ENCODE measurements at regions not wholly inside any gene's neighbourhood (a gene's known extent, or its start where the extent isn't known, plus 50 kb on each side); places are given as distances from the start of the nearest gene placed in this dataset.

- Mint-ChIP-seq H3K9me3 (peaks cover 0 to 3% (median 0%) of the 10 kb centered on the region in 8 donors), H3K27me3 (no peaks in the 10 kb centered on the region), H3K4me3 (no peak overlapping the region), H3K27ac (no peak overlapping the region), H3K36me3 (no peaks in the 10 kb centered on the region), H3K4me1 (peaks cover 0 to 1% (median 0%) of the 10 kb centered on the region in 4 donors)
- H3K4me1 ChIP-seq (ENCODE audit: insufficient read depth, low read length) = no peaks in the 10 kb centered on the region
- ChIA-PET POLR2A (ENCODE audit: partially characterized antibody) (no interaction called here), CTCF (ENCODE audit: partially characterized antibody) (interaction anchor here (0.8 kb wide), 1 partner anchor 15 kb away, joined by 3 read pairs; no protein-coding TSS in a partner anchor)
- H3K27ac ChIP-seq (ENCODE audit: low read depth, low read length) = no peak overlapping the region
- intact Hi-C loops (cut with micrococcal nuclease) = no loop called here
- H3K27me3 ChIP-seq (ENCODE audit: insufficient read depth, low read length) = no peaks in the 10 kb centered on the region
- no peaks in the 10 kb centered on the region for H3K36me3 ChIP-seq (ENCODE audit: insufficient read depth, low read length)
- H3K9me3 ChIP-seq (ENCODE audit: control insufficient read depth in 1 of 2, low read length in 2 of 2) = no peaks in the 10 kb centered on the region
- DNase-seq = no peak
- no peak overlapping the region for H3K4me3 ChIP-seq (ENCODE audit: low read length in 2 of 2)
Observed at GRCh38 chr2:226330206-226330605, 469.4 kb downstream of the IRS1 start.

- POLR2A ChIA-PET (ENCODE audit: partially characterized antibody) = no interaction called here
- Mint-ChIP-seq H3K36me3 (no peaks in the 10 kb centered on the region), H3K4me3 (no peak overlapping the region), H3K9me3 (peaks cover 0 to 3% (median 0%) of the 10 kb centered on the region in 8 donors), H3K27ac (no peak overlapping the region), H3K27me3 (no peaks in the 10 kb centered on the region), H3K4me1 (peaks cover 0 to 1% (median 0%) of the 10 kb centered on the region in 4 donors)
- H3K4me3 ChIP-seq (ENCODE audit: low read length in 2 of 2) = no peak overlapping the region
- no peak for DNase-seq
- no peaks in the 10 kb centered on the region for H3K9me3 ChIP-seq (ENCODE audit: control insufficient read depth in 1 of 2, low read length in 2 of 2)
- CTCF ChIA-PET (ENCODE audit: partially characterized antibody) = no interaction called here
- H3K36me3 ChIP-seq (ENCODE audit: insufficient read depth, low read length) = no peaks in the 10 kb centered on the region
- no peak overlapping the region for H3K27ac ChIP-seq (ENCODE audit: low read depth, low read length)
- no peaks in the 10 kb centered on the region for H3K27me3 ChIP-seq (ENCODE audit: insufficient read depth, low read length)
- intact Hi-C loops (cut with micrococcal nuclease) = no loop called here
- no peaks in the 10 kb centered on the region for H3K4me1 ChIP-seq (ENCODE audit: insufficient read depth, low read length)
Observed at GRCh38 chr2:226329180-226329579, 470.4 kb downstream of the IRS1 start.

GRCh38 chr2:226327830-226328229 is 471.8 kb downstream of the IRS1 start:
- Mint-ChIP-seq H3K4me1 (peaks cover 0 to 1% (median 0%) of the 10 kb centered on the region in 4 donors), H3K27me3 (no peaks in the 10 kb centered on the region), H3K36me3 (no peaks in the 10 kb centered on the region), H3K27ac (no peak overlapping the region), H3K4me3 (no peak overlapping the region), H3K9me3 (peaks cover 0 to 3% (median 0%) of the 10 kb centered on the region in 8 donors)
- ChIA-PET CTCF (ENCODE audit: partially characterized antibody) (no interaction called here), POLR2A (ENCODE audit: partially characterized antibody) (no interaction called here)
- Histone ChIP-seq H3K9me3 (ENCODE audit: control insufficient read depth in 1 of 2, low read length in 2 of 2) (no peaks in the 10 kb centered on the region), H3K4me3 (ENCODE audit: low read length in 2 of 2) (no peak overlapping the region), H3K27me3 (ENCODE audit: insufficient read depth, low read length) (no peaks in the 10 kb centered on the region), H3K27ac (ENCODE audit: low read depth, low read length) (no peak overlapping the region), H3K4me1 (ENCODE audit: insufficient read depth, low read length) (no peaks in the 10 kb centered on the region), H3K36me3 (ENCODE audit: insufficient read depth, low read length) (no peaks in the 10 kb centered on the region)
- intact Hi-C loops (cut with micrococcal nuclease) = no loop called here
- no peak for DNase-seq

- Histone ChIP-seq H3K4me3 (ENCODE audit: low read length in 2 of 2) (no peak overlapping the region), H3K36me3 (ENCODE audit: insufficient read depth, low read length) (no peaks in the 10 kb centered on the region), H3K9me3 (ENCODE audit: control insufficient read depth in 1 of 2, low read length in 2 of 2) (no peaks in the 10 kb centered on the region), H3K4me1 (ENCODE audit: insufficient read depth, low read length) (no peaks in the 10 kb centered on the region), H3K27me3 (ENCODE audit: insufficient read depth, low read length) (no peaks in the 10 kb centered on the region), H3K27ac (ENCODE audit: low read depth, low read length) (no peak overlapping the region)
- no peak overlapping the region for H3K27ac Mint-ChIP-seq
- no peaks in the 10 kb centered on the region for H3K36me3 Mint-ChIP-seq
- H3K9me3 Mint-ChIP-seq = peaks cover 0 to 3% (median 0%) of the 10 kb centered on the region in 8 donors
- CTCF ChIA-PET (ENCODE audit: partially characterized antibody) = no interaction called here
- POLR2A ChIA-PET (ENCODE audit: partially characterized antibody) = interaction anchor here (0.9 kb wide), 1 partner anchor 97 kb away, joined by 3 read pairs; no protein-coding TSS in a partner anchor
- H3K27me3 Mint-ChIP-seq = no peaks in the 10 kb centered on the region
- H3K4me3 Mint-ChIP-seq = no peak overlapping the region
- no peak for DNase-seq
- no peaks in the 10 kb centered on the region for H3K4me1 Mint-ChIP-seq
- intact Hi-C loops (cut with micrococcal nuclease) = no loop called here
Observed at GRCh38 chr2:226325526-226325925, 474.1 kb downstream of the IRS1 start.

GRCh38 chr2:226320076-226320948 is 479.3 kb downstream of the IRS1 start:
- H3K36me3 Mint-ChIP-seq = no peaks in the 10 kb centered on the region
- H3K4me3 ChIP-seq (ENCODE audit: low read length in 2 of 2) = no peak overlapping the region
- H3K36me3 ChIP-seq (ENCODE audit: insufficient read depth, low read length) = no peaks in the 10 kb centered on the region
- intact Hi-C loops (cut with micrococcal nuclease) = no loop called here
- peaks cover 0 to 6% of the 10 kb centered on the region in 2 donors for H3K27me3 Mint-ChIP-seq
- no peak overlapping the region for H3K4me3 Mint-ChIP-seq
- no peak for DNase-seq
- CTCF ChIA-PET (ENCODE audit: partially characterized antibody) = interaction anchor here (0.6 kb wide), 1 partner anchor 1362 kb away, joined by 3 read pairs; no protein-coding TSS in a partner anchor
- no peak overlapping the region for H3K27ac ChIP-seq (ENCODE audit: low read depth, low read length)
- H3K9me3 Mint-ChIP-seq = no peaks in the 10 kb centered on the region
- no peak overlapping the region for H3K27ac Mint-ChIP-seq
- POLR2A ChIA-PET (ENCODE audit: partially characterized antibody) = no interaction called here
- no peaks in the 10 kb centered on the region for H3K4me1 ChIP-seq (ENCODE audit: insufficient read depth, low read length)
- no peaks in the 10 kb centered on the region for H3K9me3 ChIP-seq (ENCODE audit: control insufficient read depth in 1 of 2, low read length in 2 of 2)
- no peaks in the 10 kb centered on the region for H3K4me1 Mint-ChIP-seq
- H3K27me3 ChIP-seq (ENCODE audit: insufficient read depth, low read length) = no peaks in the 10 kb centered on the region

GRCh38 chr2:226317970-226318369 is 481.6 kb downstream of the IRS1 start:
- H3K4me1 ChIP-seq (ENCODE audit: insufficient read depth, low read length) = no peaks in the 10 kb centered on the region
- CTCF ChIA-PET (ENCODE audit: partially characterized antibody) = no interaction called here

GRCh38 chr2:226313060-226313459 is 486.6 kb downstream of the IRS1 start:
- no peak overlapping the region for H3K4me3 ChIP-seq (ENCODE audit: low read length in 2 of 2)
- H3K36me3 ChIP-seq (ENCODE audit: insufficient read depth, low read length) = no peaks in the 10 kb centered on the region
- H3K9me3 Mint-ChIP-seq = peaks cover 0 to 3% (median 0%) of the 10 kb centered on the region in 8 donors
- H3K9me3 ChIP-seq (ENCODE audit: control insufficient read depth in 1 of 2, low read length in 2 of 2) = no peaks in the 10 kb centered on the region
- CTCF ChIA-PET (ENCODE audit: partially characterized antibody) = no interaction called here
- H3K27me3 ChIP-seq (ENCODE audit: insufficient read depth, low read length) = no peaks in the 10 kb centered on the region
- H3K27me3 Mint-ChIP-seq = peaks cover 4 to 10% of the 10 kb centered on the region in 2 donors
- H3K36me3 Mint-ChIP-seq = no peaks in the 10 kb centered on the region
- POLR2A ChIA-PET (ENCODE audit: partially characterized antibody) = no interaction called here
- no peak for DNase-seq
- intact Hi-C loops (cut with micrococcal nuclease) = no loop called here
- no peak overlapping the region for H3K27ac Mint-ChIP-seq
- H3K4me3 Mint-ChIP-seq = no peak overlapping the region
- H3K27ac ChIP-seq (ENCODE audit: low read depth, low read length) = no peak overlapping the region
- H3K4me1 Mint-ChIP-seq = no peaks in the 10 kb centered on the region
- no peaks in the 10 kb centered on the region for H3K4me1 ChIP-seq (ENCODE audit: insufficient read depth, low read length)

More at GRCh38 chr2:226317970-226318369, 481.6 kb downstream of the IRS1 start:
- Histone ChIP-seq H3K4me3 (ENCODE audit: low read length in 2 of 2) (no peak overlapping the region), H3K9me3 (ENCODE audit: control insufficient read depth in 1 of 2, low read length in 2 of 2) (no peaks in the 10 kb centered on the region), H3K27ac (ENCODE audit: low read depth, low read length) (no peak overlapping the region), H3K27me3 (ENCODE audit: insufficient read depth, low read length) (no peaks in the 10 kb centered on the region), H3K36me3 (ENCODE audit: insufficient read depth, low read length) (no peaks in the 10 kb centered on the region)
- Mint-ChIP-seq H3K9me3 (peaks cover 0 to 3% (median 0%) of the 10 kb centered on the region in 8 donors), H3K4me1 (no peaks in the 10 kb centered on the region), H3K27ac (no peak overlapping the region), H3K4me3 (no peak overlapping the region), H3K36me3 (no peaks in the 10 kb centered on the region), H3K27me3 (peaks cover 0 to 6% of the 10 kb centered on the region in 2 donors)
- intact Hi-C loops (cut with micrococcal nuclease) = no loop called here
- POLR2A ChIA-PET (ENCODE audit: partially characterized antibody) = no interaction called here
- no peak for DNase-seq
